PC-9 (cell line): ENCODE measurements at regions not wholly inside any gene's neighbourhood (a gene's known extent, or its start where the extent isn't known, plus 50 kb on each side); places are given as distances from the start of the nearest gene placed in this dataset.

Experiments used
- BruUV-seq: library from RNA; stranded (reverse); fragments of 400-500 nt; replicated peaks from 2 replicates; lab custom pipeline; 2021; lab: Mats Ljungman, UMichigan
- CTCF ChIA-PET: fragments of 300-600 bp; sonication (Branson Sonifier 250); formaldehyde crosslinking; loops from one replicate; lab custom pipeline; 2022; ENCODE audit warnings: antibody characterized with exemption; lab: Charles Lee
- POLR2A ChIA-PET: fragments of 300-600 bp; sonication (Branson Sonifier 250); formaldehyde crosslinking; loops from one replicate; lab custom pipeline; 2022; ENCODE audit warnings: antibody characterized with exemption; ENCODE audit not compliant: unreplicated experiment; lab: Charles Lee
- DNase-seq, 2 experiments: peaks; one replicate each; pipeline versions ENCODE4 v3.0.0 to v3.0.0-alpha.2; 2015 to 2022; ENCODE audit warnings: mixed read lengths in 1 of 2
- H2AFZ ChIP-seq: fragments of 200-600 bp; sonication (generic); 2 replicates; pipeline ENCODE4 v1.8.1; 2017; ENCODE audit warnings: antibody characterized with exemption
- H3F3A ChIP-seq: fragments of 200-600 bp; sonication (generic); 2 replicates; pipeline ENCODE4 v1.8.1; 2017; ENCODE audit warnings: antibody characterized with exemption, mild to moderate bottlenecking, low read depth; ENCODE audit not compliant: insufficient read depth
- H3K27ac ChIP-seq: fragments of 200-600 bp; sonication (generic); 2 replicates; pipeline ENCODE4 v1.6.1; 2016; ENCODE audit warnings: mixed run types
- H3K27me3 ChIP-seq: fragments of 200-600 bp; sonication (generic); 2 replicates; pipeline ENCODE4 v1.6.1; 2016; ENCODE audit warnings: low read depth, mixed run types; ENCODE audit not compliant: insufficient read depth
- H3K36me3 ChIP-seq: fragments of 200-600 bp; sonication (generic); 2 replicates; pipeline ENCODE4 v1.6.1; 2016; ENCODE audit warnings: low read depth, mixed run types
- H3K4me1 ChIP-seq: fragments of 200-600 bp; sonication (generic); replicated peaks from 2 replicates; pipeline ENCODE4 v1.6.1; 2016; ENCODE audit warnings: mixed run types; ENCODE audit not compliant: insufficient read depth
- H3K4me2 ChIP-seq: fragments of 200-600 bp; sonication (generic); 2 replicates; pipeline ENCODE4 v1.6.1; 2017; ENCODE audit warnings: mixed run types
- H3K4me3 ChIP-seq: fragments of 200-600 bp; sonication (generic); 2 replicates; pipeline ENCODE4 v1.6.1; 2016; ENCODE audit warnings: mixed run types
- H3K79me2 ChIP-seq: fragments of 200-600 bp; sonication (generic); 2 replicates; pipeline ENCODE4 v1.6.1; 2017; ENCODE audit warnings: low read depth, mixed run types
- H3K9me2 ChIP-seq: fragments of 200-600 bp; sonication (generic); 2 replicates; pipeline ENCODE4 v1.8.1; 2017; ENCODE audit warnings: mild to moderate bottlenecking; ENCODE audit not compliant: insufficient read depth
- H3K9me3 ChIP-seq: fragments of 200-600 bp; sonication (generic); 2 replicates; pipeline ENCODE4 v1.8.1; 2016; ENCODE audit warnings: low read depth; ENCODE audit not compliant: insufficient read depth
- H4K20me1 ChIP-seq: fragments of 200-600 bp; sonication (generic); 2 replicates; pipeline ENCODE4 v1.8.1; 2017; ENCODE audit not compliant: insufficient read depth
- EZH2 ChIP-seq: fragments of 200-600 bp; sonication (generic); IDR thresholded peaks from 2 replicates; pipeline ENCODE4 v1.8.0; 2017; ENCODE audit warnings: antibody characterized with exemption, low read depth
- intact Hi-C: fragments of 100-400 bp; cut with micrococcal nuclease; formaldehyde crosslinking; loops from one replicate; pipeline ENCODE4 v1.10.0; 2022; ENCODE audit not compliant: unreplicated experiment
- TF ChIP-seq, protein P1 (sequence below): fragments of 200-600 bp; sonication (generic); conservative IDR thresholded peaks from 2 replicates; pipeline ENCODE4 v1.6.1; 2017; ENCODE audit warnings: mixed run types, antibody characterized with exemption, mild to moderate bottlenecking, moderate library complexity

DNA sequence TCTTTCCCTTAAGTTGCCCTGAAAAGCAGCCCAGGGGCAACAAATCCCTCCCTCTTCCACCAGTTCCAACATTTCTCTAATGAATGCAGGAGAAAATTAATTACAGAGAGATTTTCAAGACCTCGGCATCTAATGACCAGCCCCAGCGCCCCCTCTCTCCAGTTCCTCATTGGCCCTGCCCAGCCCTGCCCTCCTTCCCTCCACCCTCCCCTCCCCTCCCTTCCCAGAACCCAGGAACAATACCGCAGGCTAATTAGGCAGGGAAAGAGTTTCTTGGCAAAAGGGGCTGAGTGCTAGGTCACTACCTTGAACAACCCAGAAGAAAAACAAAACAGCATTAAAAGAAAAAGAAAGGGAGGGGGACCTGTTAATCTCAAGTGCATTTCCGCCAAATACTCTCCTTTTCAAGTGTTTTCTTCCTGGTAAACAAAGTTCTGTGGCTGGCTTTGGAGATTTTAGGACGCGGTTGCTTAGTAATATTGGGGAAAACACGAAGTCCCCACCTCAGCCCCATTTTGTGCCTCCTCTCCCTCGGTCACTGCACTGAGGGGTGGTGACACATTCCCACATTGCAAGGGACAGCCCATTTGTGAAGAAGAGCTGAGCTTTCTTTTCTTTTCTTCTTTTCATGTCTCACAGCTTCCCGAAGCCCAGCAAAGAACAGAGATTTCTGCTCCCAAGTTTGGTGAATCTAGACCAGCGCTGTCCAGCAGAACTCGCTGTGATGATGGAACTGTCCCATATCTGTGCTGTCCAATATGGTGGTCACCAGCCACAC is 215.4 kb downstream of the SOX9 start:
- Histone ChIP-seq H3K9me2 (no peaks in the 10 kb centered on the region), H4K20me1 (no peaks in the 10 kb centered on the region), H2AFZ (no peak overlapping the region), H3K4me3 (no peak overlapping the region), H3K79me2 (no peaks in the 10 kb centered on the region), H3K4me2 (no peak overlapping the region), H3K4me1 (peaks cover 34% of the 10 kb centered on the region), H3K9me3 (no peaks in the 10 kb centered on the region), H3F3A (peaks cover 30% of the 10 kb centered on the region), H3K27ac (no peak overlapping the region), H3K36me3 (no peaks in the 10 kb centered on the region), H3K27me3 (no peaks in the 10 kb centered on the region)
- DNase-seq: no peak
- no peak for TF ChIP-seq EZH2
- TF ChIP-seq, protein P1, sequence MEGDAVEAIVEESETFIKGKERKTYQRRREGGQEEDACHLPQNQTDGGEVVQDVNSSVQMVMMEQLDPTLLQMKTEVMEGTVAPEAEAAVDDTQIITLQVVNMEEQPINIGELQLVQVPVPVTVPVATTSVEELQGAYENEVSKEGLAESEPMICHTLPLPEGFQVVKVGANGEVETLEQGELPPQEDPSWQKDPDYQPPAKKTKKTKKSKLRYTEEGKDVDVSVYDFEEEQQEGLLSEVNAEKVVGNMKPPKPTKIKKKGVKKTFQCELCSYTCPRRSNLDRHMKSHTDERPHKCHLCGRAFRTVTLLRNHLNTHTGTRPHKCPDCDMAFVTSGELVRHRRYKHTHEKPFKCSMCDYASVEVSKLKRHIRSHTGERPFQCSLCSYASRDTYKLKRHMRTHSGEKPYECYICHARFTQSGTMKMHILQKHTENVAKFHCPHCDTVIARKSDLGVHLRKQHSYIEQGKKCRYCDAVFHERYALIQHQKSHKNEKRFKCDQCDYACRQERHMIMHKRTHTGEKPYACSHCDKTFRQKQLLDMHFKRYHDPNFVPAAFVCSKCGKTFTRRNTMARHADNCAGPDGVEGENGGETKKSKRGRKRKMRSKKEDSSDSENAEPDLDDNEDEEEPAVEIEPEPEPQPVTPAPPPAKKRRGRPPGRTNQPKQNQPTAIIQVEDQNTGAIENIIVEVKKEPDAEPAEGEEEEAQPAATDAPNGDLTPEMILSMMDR: no peak
- CTCF ChIA-PET: no interaction called here
- no TSS peak for BruUV-seq
- intact Hi-C loops: no loop called here
- POLR2A ChIA-PET: no interaction called here

DNA sequence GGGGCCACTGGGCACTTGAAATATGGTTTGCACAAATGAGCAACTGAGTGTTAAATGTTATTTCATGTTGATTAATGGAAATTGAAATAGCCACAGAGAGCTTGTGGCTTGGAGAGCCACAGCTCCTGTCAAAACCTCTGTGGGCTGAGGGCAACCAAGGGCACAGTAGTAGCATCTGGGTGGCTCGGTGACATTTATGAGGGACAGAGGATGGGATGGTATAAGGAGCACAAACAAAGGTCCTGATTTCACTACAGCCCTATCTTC is 215.9 kb downstream of the SOX9 start:
- CTCF ChIA-PET: no interaction called here

DNA sequence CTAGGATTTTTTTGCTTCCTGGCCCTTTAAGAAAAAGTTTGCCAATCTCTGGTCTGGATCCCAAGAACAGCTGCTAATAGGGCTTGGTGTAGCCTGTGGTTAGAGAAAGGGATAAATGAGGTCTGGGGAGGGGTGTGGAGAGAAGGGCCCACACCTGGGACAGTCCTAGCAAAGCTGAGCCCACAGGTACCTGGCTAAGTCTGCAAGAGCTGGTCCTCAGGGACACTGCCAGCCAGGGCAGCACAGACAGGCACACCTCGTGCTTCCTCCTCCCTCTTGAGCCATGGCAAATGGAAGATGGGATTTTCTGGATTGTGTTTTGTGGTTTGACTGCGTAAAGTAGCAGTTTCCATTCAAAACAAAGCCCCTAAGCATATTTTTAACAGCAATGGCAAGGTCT is 217.5 kb downstream of the SOX9 start:
- BruUV-seq: TSS peak; percentile 75
- peak overlapping the region; percentile 21; the same call in 1 of the 2 replicates for H2AFZ ChIP-seq

More for the DNA sequence above, 215.9 kb downstream of the SOX9 start:
- Histone ChIP-seq H3K27me3 (no peaks in the 10 kb centered on the region), H2AFZ (no peak overlapping the region), H3K27ac (no peak overlapping the region), H3K4me3 (no peak overlapping the region), H3K9me3 (no peaks in the 10 kb centered on the region), H3K36me3 (no peaks in the 10 kb centered on the region), H3F3A (peaks cover 30% of the 10 kb centered on the region), H4K20me1 (no peaks in the 10 kb centered on the region), H3K79me2 (no peaks in the 10 kb centered on the region), H3K9me2 (no peaks in the 10 kb centered on the region), H3K4me2 (no peak overlapping the region), H3K4me1 (peaks cover 34% of the 10 kb centered on the region)
- intact Hi-C loops: no loop called here
- no peak for TF ChIP-seq EZH2
- TF ChIP-seq, protein P1: no peak
- no TSS peak for BruUV-seq
- POLR2A ChIA-PET: no interaction called here
- no peak for DNase-seq

More for the DNA sequence above, 217.5 kb downstream of the SOX9 start:
- H3K4me3 ChIP-seq: no peak overlapping the region
- no peaks in the 10 kb centered on the region for H3K79me2 ChIP-seq
- H3K9me3 ChIP-seq: no peaks in the 10 kb centered on the region
- DNase-seq: no peak
- H3K4me2 ChIP-seq: peak overlapping the region; percentile 67
- no peaks in the 10 kb centered on the region for H3K27me3 ChIP-seq
- TF ChIP-seq, protein P1: no peak
- no peak for TF ChIP-seq EZH2
- H3F3A ChIP-seq: peaks cover 30% of the 10 kb centered on the region
- no peaks in the 10 kb centered on the region for H3K36me3 ChIP-seq
- H4K20me1 ChIP-seq: no peaks in the 10 kb centered on the region
- ChIA-PET CTCF (interaction anchor here (0.5 kb wide), 2 partner anchors 70 to 216 kb away, joined by 3 to 8 read pairs; no protein-coding TSS in a partner anchor), POLR2A (no interaction called here)
- intact Hi-C loops: loop anchor here (1.0 to 2.0 kb wide), 4 partner anchors 48 to 706 kb away; no protein-coding TSS in a partner anchor
- peaks cover 34% of the 10 kb centered on the region for H3K4me1 ChIP-seq
- H3K9me2 ChIP-seq: no peaks in the 10 kb centered on the region
- H3K27ac ChIP-seq: peak overlapping the region; percentile 88
